H1 (cell line): ENCODE measurements at regions not wholly inside any gene's neighbourhood (a gene's known extent, or its start where the extent isn't known, plus 50 kb on each side); places are given as distances from the start of the nearest gene placed in this dataset.
A peak's percentile ranks its signal among the peaks of the same experiment; 100 is the strongest.

Experiments
- CTCF ChIA-PET: fragments of 300-600 bp; sonication (Branson Sonifier 250); formaldehyde crosslinking; loops from one replicate; lab custom pipeline; 2021; ENCODE audit not compliant: partially characterized antibody; lab: Charles Lee
- POLR2A ChIA-PET: fragments of 300-600 bp; sonication (Branson Sonifier 250); formaldehyde crosslinking; loops from one replicate; lab custom pipeline; 2021; ENCODE audit warnings: inconsistent platforms; ENCODE audit not compliant: partially characterized antibody; lab: Charles Lee
- DNase-seq, 2 experiments: peaks; one replicate each; pipeline versions ENCODE4 v3.0.0 to v3.0.0-alpha.2; 2010 to 2022; ENCODE audit warnings: low spot score in 2 of 2, low read depth in 1 of 2, mixed read lengths in 1 of 2
- FAIRE-seq: peaks from 2 replicates; lab custom pipeline; 2011; peaks lifted over from hg19 to GRCh38; lab: Jason Lieb, UNC
- H2AFZ ChIP-seq: 2 replicates; pipeline ENCODE4 v1.8.1; 2012; ENCODE audit warnings: low read length, inconsistent platforms
- H2AK5ac ChIP-seq: 2 replicates; pipeline ENCODE4 v1.6.1; 2013; ENCODE audit warnings: low read depth, low read length
- H2BK120ac ChIP-seq: replicated peaks from 2 replicates; pipeline ENCODE3; 2013; ENCODE audit warnings: low read depth, low read length, inconsistent platforms
- H2BK12ac ChIP-seq: 2 replicates; pipeline ENCODE4 v1.6.1; 2013; ENCODE audit warnings: low read depth, low read length
- H2BK15ac ChIP-seq: 2 replicates; pipeline ENCODE4 v1.6.1; 2013; ENCODE audit warnings: low read length
- H2BK20ac ChIP-seq: 2 replicates; pipeline ENCODE4 v1.6.1; 2013; ENCODE audit warnings: low read length
- H2BK5ac ChIP-seq: 2 replicates; pipeline ENCODE4 v1.6.1; 2013; ENCODE audit warnings: low read depth, low read length
- H3K14ac ChIP-seq: 2 replicates; pipeline ENCODE4 v1.6.1; 2013; ENCODE audit warnings: inconsistent platforms; ENCODE audit not compliant: insufficient read length
- H3K18ac ChIP-seq: 2 replicates; pipeline ENCODE4 v1.6.1; 2013; ENCODE audit warnings: low read length; ENCODE audit errors: extremely low read depth
- H3K23ac ChIP-seq: 2 replicates; pipeline ENCODE4 v1.6.1; 2013; ENCODE audit warnings: inconsistent platforms; ENCODE audit not compliant: insufficient read length
- H3K23me2 ChIP-seq: 2 replicates; pipeline ENCODE4 v1.6.1; 2013; ENCODE audit warnings: low read depth, low read length
- H3K27ac ChIP-seq: 2 replicates; pipeline ENCODE4 v1.6.1; 2011; ENCODE audit warnings: low read depth, low read length, inconsistent platforms
- H3K27me3 ChIP-seq, 4 experiments: replicated peaks in 1 of 4; 1 replicate in 1 of 4; 2 replicates in 3 of 4; pipeline versions ENCODE4 v1.6.1 to v1.8.1; 2011 to 2013; ENCODE audit warnings: low read length in 3 of 4, mild to moderate bottlenecking in 3 of 4, inconsistent platforms in 2 of 4, mixed read lengths in 2 of 4, moderate library complexity in 1 of 4; ENCODE audit not compliant: control insufficient read depth in 3 of 4, insufficient read depth in 3 of 4; ENCODE audit errors: extremely low read depth in 1 of 4
- H3K36me3 ChIP-seq, 4 experiments: 2 replicates each; pipeline versions ENCODE4 v1.6.1 to v1.8.1; 2011 to 2013; ENCODE audit warnings: mild to moderate bottlenecking in 4 of 4, low read length in 3 of 4, moderate library complexity in 2 of 4, control low read depth in 1 of 4, inconsistent platforms in 1 of 4; ENCODE audit not compliant: insufficient read depth in 4 of 4, control insufficient read depth in 2 of 4
- H3K4ac ChIP-seq: replicated peaks from 2 replicates; pipeline ENCODE3; 2013; ENCODE audit warnings: low read length, low read depth, mixed read lengths, inconsistent platforms; ENCODE audit not compliant: insufficient read length
- H3K4me1 ChIP-seq, 4 experiments: replicated peaks in 1 of 4; 1 replicate in 1 of 4; 2 replicates in 3 of 4; pipeline versions ENCODE4 v1.6.1 to v1.8.1; 2011 to 2013; ENCODE audit warnings: low read length in 3 of 4, inconsistent platforms in 2 of 4, mixed read lengths in 1 of 4; ENCODE audit not compliant: insufficient read depth in 4 of 4, control insufficient read depth in 3 of 4
- H3K4me2 ChIP-seq, 2 experiments: 2 replicates each; pipeline versions ENCODE4 v1.6.1 to v1.8.1; 2011 to 2013; ENCODE audit warnings: low read depth in 2 of 2, low read length in 2 of 2, control low read depth in 1 of 2, inconsistent platforms in 1 of 2, mild to moderate bottlenecking in 1 of 2; ENCODE audit not compliant: insufficient read depth in 1 of 2
- H3K4me3 ChIP-seq, 4 experiments: fragments of 200-600, 300-600 bp in 1 of 4; sonication (generic), shearing (Covaris generic), sonication (Bioruptor Twin) in 1 of 4; 2 replicates each; pipeline versions ENCODE4 v1.5.1 to v1.8.1; 2011 to 2016; ENCODE audit warnings: low read length in 4 of 4, low read depth in 3 of 4, control low read depth in 2 of 4, inconsistent platforms in 2 of 4, mild to moderate bottlenecking in 2 of 4, mixed read lengths in 1 of 4, moderate library complexity in 1 of 4; ENCODE audit not compliant: insufficient read depth in 2 of 4; ENCODE audit errors: extremely low read depth in 1 of 4
- H3K56ac ChIP-seq: replicated peaks from 2 replicates; pipeline ENCODE3; 2013; ENCODE audit warnings: low read depth, mild to moderate bottlenecking, mixed read lengths, low read length, inconsistent platforms; ENCODE audit not compliant: insufficient read length
- H3K79me1 ChIP-seq: 2 replicates; pipeline ENCODE4 v1.6.1; 2013; ENCODE audit warnings: low read depth, low read length, control low read depth
- H3K79me2 ChIP-seq, 2 experiments: 2 replicates each; pipeline versions ENCODE4 v1.6.1 to v1.8.1; 2012 to 2013; ENCODE audit warnings: low read length in 2 of 2, mild to moderate bottlenecking in 2 of 2, inconsistent platforms in 1 of 2; ENCODE audit not compliant: insufficient read depth in 2 of 2, control insufficient read depth in 1 of 2
- H3K9ac ChIP-seq, 4 experiments: replicated peaks in 1 of 4; 1 replicate in 1 of 4; 2 replicates in 3 of 4; pipeline versions ENCODE4 v1.6.1 to v1.8.1; 2011 to 2013; ENCODE audit warnings: low read depth in 3 of 4, low read length in 3 of 4, control low read depth in 2 of 4, mild to moderate bottlenecking in 2 of 4, moderate library complexity in 2 of 4, inconsistent platforms in 1 of 4; ENCODE audit errors: extremely low read depth in 1 of 4
- H3K9me3 ChIP-seq, 2 experiments: 2 replicates each; pipeline versions ENCODE4 v1.6.1 to v1.8.1; 2012 to 2013; ENCODE audit warnings: mild to moderate bottlenecking in 2 of 2, moderate library complexity in 2 of 2, control low read depth in 1 of 2, inconsistent platforms in 1 of 2, low read depth in 1 of 2, low read length in 1 of 2, mixed read lengths in 1 of 2; ENCODE audit not compliant: insufficient read depth in 2 of 2
- H4K20me1 ChIP-seq, 2 experiments: replicated peaks in 1 of 2; 2 replicates each; pipeline versions ENCODE3 to v1.8.1; 2011 to 2013; ENCODE audit warnings: inconsistent platforms in 2 of 2, low read length in 2 of 2, mild to moderate bottlenecking in 1 of 2; ENCODE audit not compliant: insufficient read depth in 2 of 2, control insufficient read depth in 1 of 2
- H4K5ac ChIP-seq: 2 replicates; pipeline ENCODE4 v1.6.1; 2013; ENCODE audit warnings: low read length, low read depth, mixed read lengths, inconsistent platforms; ENCODE audit not compliant: insufficient read length
- H4K8ac ChIP-seq: 2 replicates; pipeline ENCODE4 v1.8.0; 2013; ENCODE audit warnings: mild to moderate bottlenecking, moderate library complexity, low read length, inconsistent platforms; ENCODE audit not compliant: insufficient read depth; ENCODE audit errors: extremely low read depth
- H4K91ac ChIP-seq: replicated peaks from 2 replicates; pipeline ENCODE3; 2013; ENCODE audit warnings: low read length, mixed read lengths, inconsistent platforms; ENCODE audit not compliant: insufficient read length
- FOSL1 ChIP-seq: IDR thresholded peaks from 2 replicates; pipeline ENCODE4 v1.6.1; 2011; ENCODE audit warnings: mild to moderate bottlenecking, low read depth, low read length, moderate library complexity; ENCODE audit not compliant: insufficient read depth
- HDAC6 ChIP-seq: IDR thresholded peaks from one replicate; pipeline ENCODE4 v1.7.1; 2012; ENCODE audit warnings: low read depth, mild to moderate bottlenecking, inconsistent platforms, low read length, moderate library complexity
- KDM5A ChIP-seq: fragments of 200-600 bp; IDR thresholded peaks from 2 replicates; pipeline ENCODE4 v1.7.1; 2012; ENCODE audit warnings: mild to moderate bottlenecking, low read length, inconsistent platforms, mixed read lengths
- SIN3A ChIP-seq, 2 experiments: IDR thresholded peaks in 1 of 2; conservative IDR thresholded peaks in 1 of 2; 2 replicates each; pipeline ENCODE4 v1.6.1; 2011 to 2012; ENCODE audit warnings: low read length in 2 of 2, improper control_type of control experiment in 1 of 2, low read depth in 1 of 2, mild to moderate bottlenecking in 1 of 2
- SIRT6 ChIP-seq: IDR thresholded peaks from one replicate; pipeline ENCODE4 v1.7.1; 2012; ENCODE audit warnings: low read length, inconsistent platforms
- SRF ChIP-seq: IDR thresholded peaks from 2 replicates; pipeline ENCODE4 v1.6.1; 2011; ENCODE audit warnings: mild to moderate bottlenecking, low read depth, low read length, moderate library complexity
- ZNF274 ChIP-seq: IDR thresholded peaks from 2 replicates; pipeline ENCODE4 v1.7.0; 2012; ENCODE audit warnings: low read length, borderline replicate concordance; ENCODE audit errors: extremely low read depth
- WGBS, 2 experiments: shearing (Covaris generic) in 1 of 2; methylation state at CpG; one replicate each; pipeline versions ENCODE4 v1.1.6 to v1.1.7; 2013 to 2015; ENCODE audit warnings: low lambda C conversion rate in 2 of 2, mixed read lengths in 2 of 2, inconsistent platforms in 1 of 2, low coverage in 1 of 2, missing lambda C conversion rate in 1 of 2; ENCODE audit not compliant: insufficient replicate concordance in 2 of 2, insufficient coverage in 1 of 2, insufficient read length in 1 of 2; ENCODE audit errors: extremely low coverage in 1 of 2, missing lambda C conversion rate in 1 of 2; 5-methylcytosine and 5-hydroxymethylcytosine counted together
- TF ChIP-seq, protein P1 (sequence below): IDR thresholded peaks from 2 replicates; pipeline ENCODE4 v1.6.1; 2011; ENCODE audit warnings: low read length, improper control_type of control experiment
- TF ChIP-seq, protein P2 (sequence below), 3 experiments: IDR thresholded peaks; 1 replicate in 2 of 3; 2 replicates in 1 of 3; pipeline versions ENCODE4 v1.5.1 to v1.6.1; 2011; ENCODE audit warnings: low read length in 3 of 3, mild to moderate bottlenecking in 3 of 3, inconsistent platforms in 2 of 3, low read depth in 1 of 3, moderate library complexity in 1 of 3; ENCODE audit not compliant: insufficient read depth in 1 of 3; ENCODE audit errors: control extremely low read depth in 1 of 3

DNA sequence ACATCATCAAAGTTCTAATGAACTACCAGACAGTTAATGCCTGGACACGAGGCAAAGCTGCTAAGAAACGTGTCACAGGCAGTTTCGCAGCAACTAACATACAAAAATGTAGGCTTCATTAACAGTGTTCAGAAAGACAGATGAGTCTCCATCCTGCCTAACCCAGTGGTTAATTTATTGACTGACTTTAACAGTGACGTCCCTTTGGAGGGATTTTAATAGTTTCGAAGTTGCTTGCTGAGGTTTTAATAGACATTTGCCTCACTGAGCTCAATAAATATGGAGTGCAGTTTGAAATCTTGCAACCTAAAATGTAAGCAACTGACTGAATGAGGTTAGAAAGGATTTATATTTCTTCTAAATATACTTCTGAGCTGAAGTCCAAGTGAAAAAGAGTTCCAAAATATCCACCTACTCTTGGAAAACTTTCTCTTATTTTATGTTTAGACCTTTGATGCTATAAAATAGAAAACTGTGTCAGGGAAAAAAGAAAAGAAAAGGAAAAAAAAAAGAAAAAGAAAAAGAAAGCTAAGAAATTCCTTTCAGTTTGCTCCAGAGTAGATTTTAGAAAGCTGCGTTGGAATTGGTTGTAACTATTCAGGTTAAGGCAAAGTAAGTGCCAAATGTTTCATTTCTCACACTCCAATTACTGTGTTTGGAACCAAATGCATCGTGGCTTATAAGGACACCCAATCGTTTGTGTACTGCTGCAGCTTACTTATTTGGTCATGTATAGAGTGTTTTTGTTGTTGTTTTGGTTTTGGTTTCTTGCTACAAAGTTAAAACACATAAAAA, 2016.6 kb downstream of the MAT2B start:
- Histone ChIP-seq H3K14ac (no peak overlapping the region), H3K23me2 (no peaks in the 10 kb centered on the region), H3K18ac (no peak overlapping the region), H3K36me3 (no peaks in the 10 kb centered on the region), H4K91ac (no peak overlapping the region), H3K79me2 (no peaks in the 10 kb centered on the region), H2BK20ac (no peak overlapping the region), H2BK12ac (no peak overlapping the region), H3K4me3 (no peak overlapping the region), H2BK5ac (no peak overlapping the region), H3K4me1 (no peaks in the 10 kb centered on the region), H3K9ac (no peak overlapping the region), H3K27me3 (no peaks in the 10 kb centered on the region), H3K4me2 (no peak overlapping the region), H2BK120ac (no peak overlapping the region), H3K9me3 (peaks cover 0 to under 1% of the 10 kb centered on the region in 2 experiments; a peak in 2 of 4 replicates), H2AFZ (peak overlapping the region; percentile 65), H3K4ac (no peak overlapping the region), H3K23ac (no peak overlapping the region), H3K79me1 (no peaks in the 10 kb centered on the region), H2BK15ac (no peak overlapping the region), H3K56ac (no peak overlapping the region), H4K20me1 (no peaks in the 10 kb centered on the region), H3K27ac (no peak overlapping the region), H4K8ac (no peak overlapping the region), H2AK5ac (no peak overlapping the region), H4K5ac (no peak overlapping the region)
- 85% methylated on average over 8 of the region's 8 CpGs; no CpG with 5 or more reads in 1 of the 2 experiments for WGBS, 2 experiments
- ChIA-PET POLR2A (no interaction called here), CTCF (interaction anchor here (0.7 to 0.9 kb wide), 2 partner anchors 25 to 95 kb away, joined by 3 read pairs; no protein-coding TSS in a partner anchor)
- FAIRE-seq (no peak), DNase-seq (no peak)
- TF ChIP-seq SRF (no peak), SIRT6 (no peak), FOSL1 (no peak), ZNF274 (no peak), SIN3A (conservative IDR thresholded peaks at IDR 0.05 in 1 of 2, IDR thresholded peaks at IDR 0.05 in 1 of 2; ENCODE audit: low read depth in 1 of 2, low read length in 2 of 2) (no peak), KDM5A (no peak), HDAC6 (no peak)
- TF ChIP-seq, protein P1, sequence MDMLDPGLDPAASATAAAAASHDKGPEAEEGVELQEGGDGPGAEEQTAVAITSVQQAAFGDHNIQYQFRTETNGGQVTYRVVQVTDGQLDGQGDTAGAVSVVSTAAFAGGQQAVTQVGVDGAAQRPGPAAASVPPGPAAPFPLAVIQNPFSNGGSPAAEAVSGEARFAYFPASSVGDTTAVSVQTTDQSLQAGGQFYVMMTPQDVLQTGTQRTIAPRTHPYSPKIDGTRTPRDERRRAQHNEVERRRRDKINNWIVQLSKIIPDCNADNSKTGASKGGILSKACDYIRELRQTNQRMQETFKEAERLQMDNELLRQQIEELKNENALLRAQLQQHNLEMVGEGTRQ, result no peak
- TF ChIP-seq, protein P2, sequence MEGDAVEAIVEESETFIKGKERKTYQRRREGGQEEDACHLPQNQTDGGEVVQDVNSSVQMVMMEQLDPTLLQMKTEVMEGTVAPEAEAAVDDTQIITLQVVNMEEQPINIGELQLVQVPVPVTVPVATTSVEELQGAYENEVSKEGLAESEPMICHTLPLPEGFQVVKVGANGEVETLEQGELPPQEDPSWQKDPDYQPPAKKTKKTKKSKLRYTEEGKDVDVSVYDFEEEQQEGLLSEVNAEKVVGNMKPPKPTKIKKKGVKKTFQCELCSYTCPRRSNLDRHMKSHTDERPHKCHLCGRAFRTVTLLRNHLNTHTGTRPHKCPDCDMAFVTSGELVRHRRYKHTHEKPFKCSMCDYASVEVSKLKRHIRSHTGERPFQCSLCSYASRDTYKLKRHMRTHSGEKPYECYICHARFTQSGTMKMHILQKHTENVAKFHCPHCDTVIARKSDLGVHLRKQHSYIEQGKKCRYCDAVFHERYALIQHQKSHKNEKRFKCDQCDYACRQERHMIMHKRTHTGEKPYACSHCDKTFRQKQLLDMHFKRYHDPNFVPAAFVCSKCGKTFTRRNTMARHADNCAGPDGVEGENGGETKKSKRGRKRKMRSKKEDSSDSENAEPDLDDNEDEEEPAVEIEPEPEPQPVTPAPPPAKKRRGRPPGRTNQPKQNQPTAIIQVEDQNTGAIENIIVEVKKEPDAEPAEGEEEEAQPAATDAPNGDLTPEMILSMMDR (IDR thresholded peaks at IDR 0.05; ENCODE audit: control extremely low read depth in 1 of 3, insufficient read depth in 1 of 3, low read depth in 1 of 3, low read length in 3 of 3), result no peak
